HepG2 (cell line): ENCODE measurements at regions not wholly inside any gene's neighbourhood (a gene's known extent, or its start where the extent isn't known, plus 50 kb on each side); places are given as distances from the start of the nearest gene placed in this dataset.

Experiments used
- ATAC-seq: fragments of 200-7000 bp; cut with Tn5 transposase; 3 replicates; pipeline ENCODE4 v1.9.1; 2020; ENCODE audit warnings: mild to moderate bottlenecking, moderate library complexity
- BruUV-seq: library from RNA; stranded (reverse); fragments of 400-500 nt; replicated peaks from 2 replicates; lab custom pipeline; 2021; lab: Mats Ljungman, UMichigan
- CTCF ChIA-PET: fragments of 300-600 bp; formaldehyde crosslinking; extraction: SDS; loops from one replicate; lab custom pipeline; 2021; ENCODE audit warnings: low total read pairs, inconsistent platforms, low intra/inter-chr PET ratio; lab: Yijun Ruan, JAX
- POLR2A ChIA-PET: fragments of 350-600 bp; sonication (Branson Sonifier 250); formaldehyde crosslinking; loops from one replicate; lab custom pipeline; 2020; ENCODE audit warnings: antibody characterized with exemption, inconsistent platforms; lab: Yijun Ruan, JAX
- DNase-seq: peaks from one replicate; pipeline ENCODE4 v3.0.0-alpha.2; 2015; ENCODE audit warnings: low spot score
- FAIRE-seq: peaks from 3 replicates; lab custom pipeline; 2011; peaks lifted over from hg19 to GRCh38; lab: Jason Lieb, UNC
- H2AFZ ChIP-seq: one replicate; pipeline ENCODE4 v1.6.1; 2011; ENCODE audit warnings: low read length, inconsistent platforms
- H3K27ac ChIP-seq: fragments of 300-600 bp; 3 replicates; pipeline ENCODE4 v1.8.0; 2011; ENCODE audit warnings: mixed run types, mild to moderate bottlenecking, mixed read lengths, low read length, inconsistent platforms; ENCODE audit not compliant: insufficient read depth; ENCODE audit errors: extremely low read length
- H3K27me3 ChIP-seq, 2 experiments: fragments of 200-600 bp in 1 of 2; 2 replicates in 1 of 2; 3 replicates in 1 of 2; pipeline versions ENCODE4 v1.6.0 to v1.8.0; 2011; ENCODE audit warnings: low read length in 2 of 2, mild to moderate bottlenecking in 2 of 2, moderate library complexity in 2 of 2, inconsistent platforms in 1 of 2; ENCODE audit not compliant: insufficient read depth in 2 of 2, control insufficient read depth in 1 of 2
- H3K36me3 ChIP-seq, 2 experiments: fragments of 200-600 bp in 1 of 2; replicated peaks in 1 of 2; 2 replicates in 1 of 2; 3 replicates in 1 of 2; pipeline versions ENCODE4 v1.5.1 to v1.8.0; 2011; ENCODE audit warnings: low read length in 2 of 2, inconsistent platforms in 1 of 2; ENCODE audit not compliant: insufficient read depth in 2 of 2, control insufficient read depth in 1 of 2
- H3K4me1 ChIP-seq: 2 replicates; pipeline ENCODE4 v1.5.1; 2012; ENCODE audit warnings: low read length, inconsistent platforms; ENCODE audit not compliant: insufficient read depth
- H3K4me2 ChIP-seq: 2 replicates; pipeline ENCODE4 v1.6.0; 2011; ENCODE audit warnings: low read depth, low read length, inconsistent platforms
- H3K4me3 ChIP-seq, 3 experiments: fragments of 200-600 bp in 1 of 3; sonication (generic), shearing (Covaris generic) in 1 of 3; replicated peaks in 1 of 3; 2 replicates each; pipeline ENCODE4 v1.5.1; 2011 to 2016; ENCODE audit warnings: low read length in 3 of 3, inconsistent platforms in 2 of 3, low read depth in 2 of 3, mild to moderate bottlenecking in 2 of 3, control low read depth in 1 of 3, mixed read lengths in 1 of 3; ENCODE audit not compliant: insufficient read depth in 1 of 3
- H3K79me2 ChIP-seq: one replicate; pipeline ENCODE4 v1.6.1; 2011; ENCODE audit warnings: low read length, inconsistent platforms; ENCODE audit not compliant: insufficient read depth
- H3K9ac ChIP-seq: 2 replicates; pipeline ENCODE4 v1.6.0; 2011; ENCODE audit warnings: mild to moderate bottlenecking, low read depth, low read length, inconsistent platforms; ENCODE audit not compliant: insufficient read depth
- H3K9me3 ChIP-seq: 2 replicates; pipeline ENCODE4 v1.5.1; 2012; ENCODE audit warnings: mild to moderate bottlenecking, low read length
- H4K20me1 ChIP-seq: 2 replicates; pipeline ENCODE4 v1.6.0; 2011; ENCODE audit warnings: inconsistent platforms, mild to moderate bottlenecking, low read length, moderate library complexity; ENCODE audit not compliant: insufficient read depth
- ATF2 ChIP-seq: sonication (generic); formaldehyde crosslinking; IDR thresholded peaks from 2 replicates; pipeline ENCODE4 v1.4.0; 2020; ENCODE audit warnings: missing genetic modification reagents
- GMEB2 ChIP-seq: IDR thresholded peaks from 2 replicates; pipeline ENCODE4 v1.6.1; 2016; ENCODE audit warnings: missing biosample characterization, missing genetic modification reagents, low read depth
- TRIM22 ChIP-seq: fragments of 450-650 bp; IDR thresholded peaks from 2 replicates; pipeline ENCODE4 v1.6.1; 2017
- ZBTB39 ChIP-seq: sonication (generic); formaldehyde crosslinking; IDR thresholded peaks from 2 replicates; pipeline ENCODE4 v1.5.0; 2020; ENCODE audit warnings: missing genetic modification reagents
- ZNF589 ChIP-seq: sonication (generic); formaldehyde crosslinking; conservative IDR thresholded peaks from 2 replicates; pipeline ENCODE4 v1.8.0; 2022; ENCODE audit warnings: mild to moderate bottlenecking, moderate library complexity, missing genetic modification reagents
- WGBS: methylation state at CpG from one replicate; pipeline ENCODE4 v1.1.6; 2017; ENCODE audit warnings: low lambda C conversion rate; 5-methylcytosine and 5-hydroxymethylcytosine counted together
- in situ Hi-C: cut with HindIII; loops from 2 replicates; pipeline ENCODE4 v1.10.0; 2017; ENCODE audit warnings: low pct_unique_long_range_greater_than_20kb; ENCODE audit not compliant: extremely low pct_ligation_motif_present
- intact Hi-C: fragments of 100-400 bp; cut with micrococcal nuclease; formaldehyde crosslinking; loops from one replicate; pipeline ENCODE4 v1.10.0; 2022; ENCODE audit not compliant: unreplicated experiment

- no peaks in the 10 kb centered on the region for H3K27me3 ChIP-seq
- intact Hi-C loops (no loop called here), in situ Hi-C loops (no loop called here)
- H3K36me3 ChIP-seq, result no peaks in the 10 kb centered on the region
- no peak for ATAC-seq
- no peak overlapping the region for H3K27ac ChIP-seq
- H3K9ac ChIP-seq, result no peak overlapping the region
- POLR2A ChIA-PET, result no interaction called here
- no peak for DNase-seq
- no peaks in the 10 kb centered on the region for H4K20me1 ChIP-seq
- 0% methylated on average over 1 of the region's 1 CpG for WGBS
- no peak overlapping the region for H3K4me2 ChIP-seq
- FAIRE-seq, result no peak
- H3K79me2 ChIP-seq, result no peaks in the 10 kb centered on the region
- CTCF ChIA-PET, result no interaction called here
- no peaks in the 10 kb centered on the region for H3K9me3 ChIP-seq
- H3K4me1 ChIP-seq, result no peaks in the 10 kb centered on the region
- no peak overlapping the region for H2AFZ ChIP-seq
- BruUV-seq, result no TSS peak
- TF ChIP-seq ATF2 (CRISPR knock-in tag) (no peak), TRIM22 (no peak), ZNF589 (no peak), ZBTB39 (CRISPR knock-in tag) (no peak), GMEB2 (CRISPR knock-in tag) (no peak)
- no peak overlapping the region for H3K4me3 ChIP-seq
Observed at GRCh38 chr5:105754056-105754455, 1916.7 kb downstream of the EFNA5 start.
